ENCODE measurements at regions not wholly inside any gene's neighbourhood (a gene's known extent, or its start where the extent isn't known, plus 50 kb on each side); places are given as distances from the start of the nearest gene placed in this dataset.

DNA sequence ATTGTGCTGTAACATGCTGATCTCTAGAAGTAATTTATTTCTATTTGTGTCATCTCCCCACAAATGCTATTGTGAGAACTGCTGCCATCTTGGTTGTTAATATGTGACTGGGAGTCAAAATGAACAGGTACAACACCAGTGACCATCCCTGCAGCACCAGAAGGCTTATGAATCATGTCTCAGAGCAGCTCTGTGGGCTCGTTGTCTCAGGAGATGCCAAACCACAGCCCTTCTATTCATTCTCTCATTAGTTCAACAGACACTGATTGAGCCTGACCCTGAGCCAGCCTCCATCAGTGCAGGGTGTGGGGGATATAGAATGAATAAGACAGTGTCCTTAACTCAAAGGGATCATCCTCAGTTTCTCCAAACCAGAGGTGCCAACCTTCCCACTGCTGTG lies 92.5 kb downstream of the UTP18 start:
- H3K9me2 ChIP-seq (replicated peaks; ENCODE audit: low read depth, low read length), result no peaks in the 10 kb centered on the region
- no peaks in the 10 kb centered on the region for H3F3A ChIP-seq (ENCODE audit: low read depth)
- H3K4me3 ChIP-seq (ENCODE audit: low read length, poor library complexity, severe bottlenecking), result no peak overlapping the region
- no peaks in the 10 kb centered on the region for H3K27me3 ChIP-seq (ENCODE audit: insufficient read depth, low read length, poor library complexity, severe bottlenecking)
- H3K79me2 ChIP-seq (ENCODE audit: insufficient read depth, low read length), result no peaks in the 10 kb centered on the region
- H4K20me1 ChIP-seq (ENCODE audit: insufficient read depth, low read length, poor library complexity, severe bottlenecking), result no peaks in the 10 kb centered on the region
- H2AFZ ChIP-seq (ENCODE audit: low read length), result no peak overlapping the region
- no peaks in the 10 kb centered on the region for H3K4me1 ChIP-seq (ENCODE audit: insufficient read depth, low read length, poor library complexity, severe bottlenecking)
- H3K9me3 ChIP-seq (ENCODE audit: insufficient read depth, low read depth, low read length), result no peaks in the 10 kb centered on the region
- TF ChIP-seq, protein P1, sequence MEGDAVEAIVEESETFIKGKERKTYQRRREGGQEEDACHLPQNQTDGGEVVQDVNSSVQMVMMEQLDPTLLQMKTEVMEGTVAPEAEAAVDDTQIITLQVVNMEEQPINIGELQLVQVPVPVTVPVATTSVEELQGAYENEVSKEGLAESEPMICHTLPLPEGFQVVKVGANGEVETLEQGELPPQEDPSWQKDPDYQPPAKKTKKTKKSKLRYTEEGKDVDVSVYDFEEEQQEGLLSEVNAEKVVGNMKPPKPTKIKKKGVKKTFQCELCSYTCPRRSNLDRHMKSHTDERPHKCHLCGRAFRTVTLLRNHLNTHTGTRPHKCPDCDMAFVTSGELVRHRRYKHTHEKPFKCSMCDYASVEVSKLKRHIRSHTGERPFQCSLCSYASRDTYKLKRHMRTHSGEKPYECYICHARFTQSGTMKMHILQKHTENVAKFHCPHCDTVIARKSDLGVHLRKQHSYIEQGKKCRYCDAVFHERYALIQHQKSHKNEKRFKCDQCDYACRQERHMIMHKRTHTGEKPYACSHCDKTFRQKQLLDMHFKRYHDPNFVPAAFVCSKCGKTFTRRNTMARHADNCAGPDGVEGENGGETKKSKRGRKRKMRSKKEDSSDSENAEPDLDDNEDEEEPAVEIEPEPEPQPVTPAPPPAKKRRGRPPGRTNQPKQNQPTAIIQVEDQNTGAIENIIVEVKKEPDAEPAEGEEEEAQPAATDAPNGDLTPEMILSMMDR (conservative IDR thresholded peaks at IDR 0.05; ENCODE audit: low read length), result no peak
- TF ChIP-seq EZH2phosphoT487 (IDR thresholded peaks at IDR 0.05; ENCODE audit: borderline replicate concordance), result no peak
- H3K36me3 ChIP-seq (ENCODE audit: insufficient read depth, low read length), result no peaks in the 10 kb centered on the region
- no peak overlapping the region for H3K4me2 ChIP-seq (ENCODE audit: low read depth, low read length, poor library complexity, severe bottlenecking)
- no peak overlapping the region for H3K9ac ChIP-seq (ENCODE audit: low read depth, low read length, poor library complexity, severe bottlenecking)

DNA sequence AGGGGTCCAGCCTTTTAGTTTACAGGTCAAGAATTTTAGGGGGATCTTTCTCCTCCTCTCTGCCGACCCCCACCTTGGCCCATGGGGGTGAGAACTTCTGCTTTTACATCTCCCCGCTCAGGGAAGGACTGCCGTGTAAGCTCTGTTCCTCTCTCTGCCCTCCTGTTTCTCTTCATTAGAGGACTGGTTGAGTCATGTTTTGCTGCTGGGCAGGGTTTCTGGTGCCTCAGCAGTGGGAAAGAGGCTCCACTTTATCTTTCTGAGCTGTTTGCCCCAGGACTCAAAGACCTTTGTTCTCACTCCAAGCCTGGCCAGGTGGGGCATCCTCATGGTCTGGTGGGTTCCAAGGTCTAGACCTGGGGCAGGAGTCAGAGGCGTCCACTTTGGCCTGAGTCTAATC lies 93.0 kb downstream of the UTP18 start:
- no peak overlapping the region for H3K4me2 ChIP-seq (ENCODE audit: low read depth, low read length, poor library complexity, severe bottlenecking)
- TF ChIP-seq, protein P1 (conservative IDR thresholded peaks at IDR 0.05; ENCODE audit: low read length), result no peak
- TF ChIP-seq EZH2phosphoT487 (IDR thresholded peaks at IDR 0.05; ENCODE audit: borderline replicate concordance), result no peak
- H3K79me2 ChIP-seq (ENCODE audit: insufficient read depth, low read length), result no peaks in the 10 kb centered on the region
- H3K4me1 ChIP-seq (ENCODE audit: insufficient read depth, low read length, poor library complexity, severe bottlenecking), result no peaks in the 10 kb centered on the region
- no peaks in the 10 kb centered on the region for H3K27me3 ChIP-seq (ENCODE audit: insufficient read depth, low read length, poor library complexity, severe bottlenecking)
- no peaks in the 10 kb centered on the region for H3F3A ChIP-seq (ENCODE audit: low read depth)
- H3K9me3 ChIP-seq (ENCODE audit: insufficient read depth, low read depth, low read length), result no peaks in the 10 kb centered on the region
- no peaks in the 10 kb centered on the region for H4K20me1 ChIP-seq (ENCODE audit: insufficient read depth, low read length, poor library complexity, severe bottlenecking)
- no peak overlapping the region for H2AFZ ChIP-seq (ENCODE audit: low read length)
- no peak overlapping the region for H3K4me3 ChIP-seq (ENCODE audit: low read length, poor library complexity, severe bottlenecking)
- H3K9ac ChIP-seq (ENCODE audit: low read depth, low read length, poor library complexity, severe bottlenecking), result no peak overlapping the region
- no peaks in the 10 kb centered on the region for H3K36me3 ChIP-seq (ENCODE audit: insufficient read depth, low read length)
- H3K9me2 ChIP-seq (replicated peaks; ENCODE audit: low read depth, low read length), result no peaks in the 10 kb centered on the region

DNA sequence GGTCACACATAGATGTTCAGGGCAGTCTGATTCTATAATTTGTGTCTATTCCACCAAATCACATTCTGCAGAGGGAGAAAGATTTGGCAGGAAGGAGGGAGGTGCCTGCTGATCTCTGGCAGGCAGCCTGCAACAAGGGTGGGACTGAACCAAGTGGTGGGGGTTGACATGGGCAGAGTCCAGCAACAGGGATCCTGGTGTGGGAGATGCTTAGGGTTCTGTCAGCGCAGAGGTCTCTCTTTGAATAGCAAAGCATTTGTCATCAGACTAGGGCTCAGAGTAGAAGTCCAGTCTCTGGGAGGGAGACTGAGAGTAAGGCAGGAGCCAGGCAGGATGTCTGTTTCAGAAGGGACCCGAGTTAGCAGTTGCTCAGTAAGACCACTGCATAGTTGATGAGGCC lies 94.6 kb downstream of the UTP18 start:
- no peaks in the 10 kb centered on the region for H3K9me3 ChIP-seq (ENCODE audit: insufficient read depth, low read depth, low read length)
- peaks cover 5% of the 10 kb centered on the region for H3K27me3 ChIP-seq (ENCODE audit: insufficient read depth, low read length, poor library complexity, severe bottlenecking)
- H3K9ac ChIP-seq (ENCODE audit: low read depth, low read length, poor library complexity, severe bottlenecking), result no peak overlapping the region
- no peaks in the 10 kb centered on the region for H3K9me2 ChIP-seq (replicated peaks; ENCODE audit: low read depth, low read length)
- H4K20me1 ChIP-seq (ENCODE audit: insufficient read depth, low read length, poor library complexity, severe bottlenecking), result no peaks in the 10 kb centered on the region
- no peaks in the 10 kb centered on the region for H3K4me1 ChIP-seq (ENCODE audit: insufficient read depth, low read length, poor library complexity, severe bottlenecking)
- TF ChIP-seq EZH2phosphoT487 (IDR thresholded peaks at IDR 0.05; ENCODE audit: borderline replicate concordance), result no peak
- TF ChIP-seq, protein P1 (conservative IDR thresholded peaks at IDR 0.05; ENCODE audit: low read length), result no peak
- no peak overlapping the region for H3K4me3 ChIP-seq (ENCODE audit: low read length, poor library complexity, severe bottlenecking)
- no peaks in the 10 kb centered on the region for H3K36me3 ChIP-seq (ENCODE audit: insufficient read depth, low read length)
- H3F3A ChIP-seq (ENCODE audit: low read depth), result no peaks in the 10 kb centered on the region
- no peak overlapping the region for H3K4me2 ChIP-seq (ENCODE audit: low read depth, low read length, poor library complexity, severe bottlenecking)
- no peaks in the 10 kb centered on the region for H3K79me2 ChIP-seq (ENCODE audit: insufficient read depth, low read length)
- H2AFZ ChIP-seq (ENCODE audit: low read length), result no peak overlapping the region
